ENCODE measurements at regions not wholly inside any gene's neighbourhood (a gene's known extent, or its start where the extent isn't known, plus 50 kb on each side); places are given as distances from the start of the nearest gene placed in this dataset.

- no peak for DNase-seq
Observed at GRCh38 chr5:171581781-171582180, 162.3 kb downstream of the FGF18 start.

DNA sequence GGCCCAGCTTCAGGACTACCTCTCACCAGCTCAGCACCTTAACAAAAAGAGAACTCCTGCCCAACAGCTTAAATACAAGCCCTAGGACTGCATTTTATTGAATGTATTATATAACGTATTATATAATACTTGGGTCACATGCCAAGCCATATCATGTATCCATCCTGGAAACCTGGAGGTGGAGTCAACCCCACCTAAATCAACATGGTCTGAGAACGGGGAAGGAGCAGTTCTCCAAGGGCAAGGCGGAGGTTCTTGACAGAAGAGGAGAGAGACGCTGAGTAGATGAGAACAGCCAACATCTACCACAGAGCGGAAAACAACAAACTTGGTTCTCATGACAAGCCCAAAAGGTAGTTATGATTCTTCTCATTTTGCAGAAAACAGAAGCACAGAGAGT is 163.4 kb downstream of the FGF18 start:
- DNase-seq: no peak

DNA sequence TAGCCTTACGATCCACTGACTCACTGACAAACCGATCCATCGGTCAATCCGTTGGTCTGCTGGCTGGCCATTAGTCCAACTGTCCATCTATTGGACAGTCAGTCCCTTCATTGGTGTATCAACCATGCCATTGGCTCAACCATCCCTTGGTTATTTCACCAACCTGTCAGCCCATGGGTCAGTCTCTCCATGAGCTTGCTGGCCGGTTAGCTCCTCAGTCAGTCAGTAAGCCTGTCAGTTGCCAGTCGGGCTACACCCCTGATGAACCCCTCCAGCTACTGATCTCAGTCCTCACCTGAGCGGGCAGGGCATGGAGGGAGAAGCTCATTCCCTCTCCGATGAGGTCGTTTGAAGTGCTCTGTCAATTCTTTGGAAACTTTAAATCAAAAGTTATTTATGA is 166.5 kb downstream of the FGF18 start:
- no peak for DNase-seq

GRCh38 chr5:171586436-171586835 is 167.0 kb downstream of the FGF18 start:
- DNase-seq: no peak

GRCh38 chr5:171588046-171588445 is 168.6 kb downstream of the FGF18 start:
- DNase-seq: no peak

GRCh38 chr5:171588790-171589189 is 169.3 kb downstream of the FGF18 start:
- no peak for DNase-seq

DNA sequence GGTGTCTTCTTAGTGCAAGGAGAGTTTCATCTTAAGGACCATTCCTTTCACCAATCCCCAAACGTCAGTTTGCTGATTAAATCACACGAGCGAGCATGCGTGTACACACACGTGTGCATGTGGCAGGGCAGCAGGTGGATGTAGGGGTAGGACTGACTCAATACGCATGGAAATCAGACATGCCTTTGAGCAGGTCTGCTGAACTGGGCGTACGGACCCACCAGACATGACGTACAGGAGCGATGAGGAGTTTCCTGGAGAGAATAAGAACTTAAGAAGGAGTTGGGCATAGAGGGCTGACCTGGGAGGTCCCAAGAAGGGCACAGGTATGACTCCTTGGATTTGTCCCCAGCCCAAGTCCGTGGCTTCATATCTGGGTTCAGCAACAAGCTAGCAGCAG is 170.0 kb downstream of the FGF18 start:
- no peak for DNase-seq

DNA sequence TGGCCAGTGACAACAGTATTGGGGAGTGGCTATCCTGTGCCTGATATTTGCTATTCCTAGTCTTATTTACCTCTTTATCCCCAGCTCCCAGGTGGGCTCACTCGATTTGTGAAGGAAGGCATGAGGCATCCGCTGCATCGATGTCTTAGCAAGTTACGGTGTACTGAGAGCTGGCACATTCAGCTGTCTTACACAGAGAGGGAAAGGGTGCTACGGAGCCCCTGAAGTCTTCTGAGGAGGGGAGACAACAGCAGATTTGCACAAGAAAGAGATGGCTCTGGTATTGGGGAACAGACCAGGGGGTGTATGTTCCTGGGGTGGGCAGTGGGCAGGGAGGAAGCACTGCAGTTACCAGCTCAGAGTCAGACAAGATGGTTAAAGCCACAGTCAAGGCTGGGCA is 172.6 kb downstream of the FGF18 start:
- DNase-seq: no peak

DNA sequence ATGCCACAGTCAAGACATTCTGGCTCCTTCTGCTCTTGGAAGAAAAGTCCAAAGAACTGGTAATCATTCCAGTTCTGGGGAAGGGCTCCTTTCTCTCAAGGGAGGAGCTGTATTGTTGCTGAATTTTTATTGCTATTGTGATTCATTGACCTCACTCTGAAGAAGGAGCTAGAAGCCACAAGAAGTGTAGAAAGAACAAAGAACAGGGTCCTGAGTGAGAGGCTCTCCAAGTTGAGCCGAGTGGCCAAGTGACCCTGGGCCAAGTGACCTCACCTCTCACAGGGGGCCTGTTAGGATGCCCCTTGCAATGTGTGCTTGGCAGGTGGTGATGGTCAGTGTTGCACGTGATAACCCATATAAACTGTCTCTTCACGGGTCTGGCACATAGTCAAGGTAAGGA is 173.3 kb downstream of the FGF18 start:
- no peak for DNase-seq

- no peak for DNase-seq
Observed at GRCh38 chr5:171593401-171593800, 174.0 kb downstream of the FGF18 start.

DNA sequence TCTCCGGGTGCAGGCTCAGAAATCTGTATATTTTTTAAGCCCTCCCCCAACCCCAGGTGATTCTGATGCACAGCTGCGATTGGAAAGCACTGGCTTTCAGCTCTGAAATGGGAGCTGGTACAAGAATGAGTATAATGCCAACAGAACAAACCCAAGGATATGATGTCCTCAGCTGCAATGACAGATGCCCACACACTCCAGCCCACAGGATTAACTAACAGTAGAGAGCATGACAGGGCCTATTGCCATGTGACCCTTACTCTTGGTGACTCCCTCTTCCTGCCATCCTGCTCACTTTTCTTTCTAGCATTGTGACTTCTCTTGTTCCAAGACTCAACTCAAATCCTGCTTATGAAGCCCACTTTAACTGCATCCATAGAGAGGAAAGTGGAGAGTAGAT is 174.5 kb downstream of the FGF18 start:
- DNase-seq: peak; percentile 81

DNA sequence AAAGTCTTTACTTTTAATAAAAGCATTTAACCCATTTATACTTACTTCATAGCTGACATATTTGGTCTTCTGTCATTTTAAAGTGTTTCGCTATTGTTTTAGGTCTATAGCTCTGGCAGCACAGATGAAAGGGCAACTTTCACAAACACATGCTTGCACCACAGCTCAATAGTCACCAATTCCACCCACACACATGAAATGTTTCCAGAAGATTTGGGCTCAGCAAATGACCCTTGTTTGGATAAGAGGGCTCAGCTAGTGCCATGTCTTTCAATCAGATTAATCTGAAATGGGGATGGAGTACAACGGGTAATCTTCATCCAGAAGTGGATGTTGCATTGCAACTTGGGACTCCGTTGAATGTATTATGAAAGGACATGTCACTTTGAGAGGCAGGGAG is 176.0 kb downstream of the FGF18 start:
- no peak for DNase-seq

GRCh38 chr5:171595801-171596231 is 176.4 kb downstream of the FGF18 start:
- DNase-seq: no peak

GRCh38 chr5:171596391-171596878 is 177.0 kb downstream of the FGF18 start:
- DNase-seq: no peak

- DNase-seq: no peak
Observed at GRCh38 chr5:171597946-171598640, 178.6 kb downstream of the FGF18 start.

- DNase-seq: no peak
Observed at GRCh38 chr5:171598641-171599152, 179.2 kb downstream of the FGF18 start.

DNA sequence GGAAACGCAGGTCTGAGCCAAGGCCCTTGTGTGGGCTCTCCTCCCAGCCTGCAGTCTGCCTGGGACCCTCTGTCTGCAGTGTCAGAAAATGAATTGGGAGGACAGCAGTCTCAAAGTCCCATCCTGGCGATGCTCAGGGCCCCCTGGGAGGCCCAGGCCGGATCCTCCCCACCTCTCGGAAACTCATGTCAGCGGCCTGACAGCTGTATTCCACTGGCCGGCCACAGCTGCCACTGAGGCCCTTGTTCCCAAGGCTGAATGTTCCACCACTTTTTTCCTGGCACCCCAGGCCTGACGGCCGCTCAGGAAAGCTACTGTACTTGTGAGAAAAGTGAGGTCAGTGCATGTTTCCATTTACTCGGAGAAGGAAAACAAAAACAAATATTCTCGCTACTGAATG is 180.0 kb downstream of the FGF18 start:
- no peak for DNase-seq

DNA sequence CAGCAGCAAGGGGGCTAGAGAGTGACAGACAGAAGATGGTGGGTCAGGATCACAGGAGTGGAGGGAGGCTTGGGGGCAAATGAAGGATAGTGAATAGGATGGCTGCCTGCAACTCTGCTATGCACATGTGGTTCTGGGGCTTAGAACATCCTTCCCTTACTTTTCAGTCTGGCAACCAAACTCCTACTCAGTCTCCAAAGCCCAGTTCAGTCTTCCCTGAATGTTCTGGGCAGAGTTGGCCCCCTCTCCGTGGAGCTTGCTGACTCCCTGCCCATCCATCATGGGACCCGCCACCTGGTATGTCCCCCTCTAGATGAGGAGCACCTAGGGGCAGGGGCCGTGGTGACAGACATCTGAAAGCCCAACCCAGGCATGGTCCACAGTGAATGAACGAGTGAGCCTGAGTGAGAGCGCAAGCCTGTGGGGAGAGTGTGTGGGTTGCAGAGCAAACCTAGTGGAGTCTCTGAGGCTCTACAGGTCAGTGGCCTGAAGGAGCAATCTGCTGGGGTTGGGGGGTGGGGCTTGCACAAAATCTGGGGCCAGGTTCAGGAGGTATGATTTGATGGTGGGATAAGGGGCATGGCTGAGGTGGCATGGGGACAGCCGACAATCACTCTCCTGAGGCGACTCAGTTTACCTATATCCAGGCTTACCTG is 180.6 kb downstream of the FGF18 start:
- no peak for DNase-seq

- no peak for DNase-seq
Observed at GRCh38 chr5:171600741-171601265, 181.4 kb downstream of the FGF18 start.

- no peak for DNase-seq
Observed at GRCh38 chr5:171601266-171601881, 181.9 kb downstream of the FGF18 start.

GRCh38 chr5:171603591-171603990 is 182.0 kb upstream of the SMIM23 start:
- no peak for DNase-seq

GRCh38 chr5:171604195-171604594 is 181.4 kb upstream of the SMIM23 start:
- no peak for DNase-seq

GRCh38 chr5:171606414-171607024 is 179.1 kb upstream of the SMIM23 start:
- no peak for DNase-seq

All from NCI-H524 treated with DMSO at 0.1 percent for 48 hours (cell line).